ENCODE measurements at regions not wholly inside any gene's neighbourhood (a gene's known extent, or its start where the extent isn't known, plus 50 kb on each side); places are given as distances from the start of the nearest gene placed in this dataset.

- TF ChIP-seq HCFC1 (IDR thresholded peaks at IDR 0.05; ENCODE audit: low read length) = no peak
- TF ChIP-seq, protein P1, sequence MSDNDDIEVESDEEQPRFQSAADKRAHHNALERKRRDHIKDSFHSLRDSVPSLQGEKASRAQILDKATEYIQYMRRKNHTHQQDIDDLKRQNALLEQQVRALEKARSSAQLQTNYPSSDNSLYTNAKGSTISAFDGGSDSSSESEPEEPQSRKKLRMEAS (IDR thresholded peaks at IDR 0.05; ENCODE audit: low read depth, low read length) = no peak
- TF ChIP-seq POLR2A (IDR thresholded peaks at IDR 0.05; ENCODE audit: low read depth, low read length) = no peak
- TF ChIP-seq RAD21 (IDR thresholded peaks at IDR 0.05; ENCODE audit: insufficient read depth, low read depth, low read length) = no peak
- TF ChIP-seq EZH2 (IDR thresholded peaks at IDR 0.05; ENCODE audit: borderline replicate concordance, control insufficient read depth, low read depth, low read length) = no peak
- TF ChIP-seq ELK1 (IDR thresholded peaks at IDR 0.05; ENCODE audit: low read depth, low read length) = no peak
- no peak for TF ChIP-seq ZBTB11 (CRISPR knock-in tag; IDR thresholded peaks at IDR 0.05)
- no peak for TF ChIP-seq ATF2 (IDR thresholded peaks at IDR 0.05; ENCODE audit: low read length)
- no peak for TF ChIP-seq IKZF1 (conservative IDR thresholded peaks at IDR 0.05)
- TF ChIP-seq ZNF592 (IDR thresholded peaks at IDR 0.05) = no peak
- no peak for TF ChIP-seq GABPA (IDR thresholded peaks at IDR 0.05; ENCODE audit: low read depth)
- TF ChIP-seq HDAC2 (IDR thresholded peaks at IDR 0.05) = no peak
Observed at GRCh38 chr4:107774681-107775080, 50.1 kb upstream of the SGMS2 start.

Measured in GM12878 (cell line).